ENCODE measurements at regions not wholly inside any gene's neighbourhood (a gene's known extent, or its start where the extent isn't known, plus 50 kb on each side); places are given as distances from the start of the nearest gene placed in this dataset.
"Not testable (repeated sequence)": the region's sequence is repeated elsewhere in the genome, so short reads cannot be mapped to it uniquely, and the experiment has no call there.

DNA sequence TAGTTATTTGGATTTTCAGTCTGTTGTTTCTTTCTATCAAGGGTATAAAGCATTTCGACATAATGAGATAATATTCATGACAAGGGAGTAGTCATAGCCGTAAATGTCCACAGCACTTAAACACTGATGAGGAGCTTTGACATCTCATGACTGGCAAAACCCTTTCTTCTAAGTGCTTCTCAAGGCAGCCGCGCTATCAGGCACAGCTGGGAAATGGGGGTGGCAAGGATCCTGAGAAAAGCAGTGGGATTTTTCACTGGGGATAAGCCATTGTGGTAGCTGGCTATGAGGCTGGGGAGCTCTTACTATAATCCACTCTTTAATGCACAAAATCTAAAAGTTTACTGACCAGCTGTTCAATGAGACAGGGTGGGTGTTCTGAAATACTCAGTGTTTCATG is 493.2 kb upstream of the KLF6 start:
- no TSS peak for BruUV-seq (replicated peaks)
- no peak for DNase-seq
- intact Hi-C loops (cut with micrococcal nuclease; ENCODE audit: unreplicated experiment): no loop called here
- Histone ChIP-seq H3K27ac (no peak overlapping the region), H3K36me3 (ENCODE audit: low read depth) (no peaks in the 10 kb centered on the region), H2AFZ (no peak overlapping the region), H3K4me2 (no peak overlapping the region), H3K27me3 (ENCODE audit: insufficient read depth, low read depth) (no peaks in the 10 kb centered on the region), H3K4me1 (replicated peaks; ENCODE audit: insufficient read depth) (peaks cover 23% of the 10 kb centered on the region), H3K4me3 (no peak overlapping the region), H4K20me1 (ENCODE audit: insufficient read depth) (no peaks in the 10 kb centered on the region), H3K9me3 (ENCODE audit: insufficient read depth, low read depth) (no peaks in the 10 kb centered on the region), H3F3A (ENCODE audit: insufficient read depth, low read depth) (no peaks in the 10 kb centered on the region; the same call in 1 of the 2 replicates), H3K9me2 (ENCODE audit: insufficient read depth) (no peaks in the 10 kb centered on the region), H3K79me2 (ENCODE audit: low read depth) (no peaks in the 10 kb centered on the region)
- ChIA-PET CTCF (no interaction called here), POLR2A (ENCODE audit: unreplicated experiment) (no interaction called here)
- TF ChIP-seq, protein P1, sequence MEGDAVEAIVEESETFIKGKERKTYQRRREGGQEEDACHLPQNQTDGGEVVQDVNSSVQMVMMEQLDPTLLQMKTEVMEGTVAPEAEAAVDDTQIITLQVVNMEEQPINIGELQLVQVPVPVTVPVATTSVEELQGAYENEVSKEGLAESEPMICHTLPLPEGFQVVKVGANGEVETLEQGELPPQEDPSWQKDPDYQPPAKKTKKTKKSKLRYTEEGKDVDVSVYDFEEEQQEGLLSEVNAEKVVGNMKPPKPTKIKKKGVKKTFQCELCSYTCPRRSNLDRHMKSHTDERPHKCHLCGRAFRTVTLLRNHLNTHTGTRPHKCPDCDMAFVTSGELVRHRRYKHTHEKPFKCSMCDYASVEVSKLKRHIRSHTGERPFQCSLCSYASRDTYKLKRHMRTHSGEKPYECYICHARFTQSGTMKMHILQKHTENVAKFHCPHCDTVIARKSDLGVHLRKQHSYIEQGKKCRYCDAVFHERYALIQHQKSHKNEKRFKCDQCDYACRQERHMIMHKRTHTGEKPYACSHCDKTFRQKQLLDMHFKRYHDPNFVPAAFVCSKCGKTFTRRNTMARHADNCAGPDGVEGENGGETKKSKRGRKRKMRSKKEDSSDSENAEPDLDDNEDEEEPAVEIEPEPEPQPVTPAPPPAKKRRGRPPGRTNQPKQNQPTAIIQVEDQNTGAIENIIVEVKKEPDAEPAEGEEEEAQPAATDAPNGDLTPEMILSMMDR (conservative IDR thresholded peaks at IDR 0.05): no peak
- no peak for TF ChIP-seq EZH2 (IDR thresholded peaks at IDR 0.05; ENCODE audit: low read depth)

DNA sequence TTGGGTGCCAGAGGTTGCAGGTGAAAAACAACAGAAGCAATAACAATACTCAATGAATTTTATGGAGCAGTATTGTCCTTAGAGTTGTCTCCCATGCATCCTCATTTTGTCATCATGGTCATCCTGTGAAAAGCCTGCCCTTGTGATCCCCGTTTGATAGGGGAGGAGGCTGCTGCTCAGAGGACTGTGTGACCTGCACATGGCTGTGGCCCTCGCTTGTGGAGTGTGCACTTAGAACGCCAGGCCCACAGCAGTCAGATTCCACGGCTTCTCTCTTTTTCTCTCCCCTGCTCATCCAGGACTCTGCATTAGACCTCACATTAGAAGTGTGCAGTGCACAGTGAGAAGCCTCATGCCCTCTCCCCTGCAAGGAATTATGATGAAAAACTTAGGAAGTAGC is 491.1 kb upstream of the KLF6 start:
- no peaks in the 10 kb centered on the region for H3K27me3 ChIP-seq (ENCODE audit: insufficient read depth, low read depth)
- no TSS peak for BruUV-seq (replicated peaks)
- TF ChIP-seq EZH2 (IDR thresholded peaks at IDR 0.05; ENCODE audit: low read depth): no peak
- TF ChIP-seq, protein P1 (conservative IDR thresholded peaks at IDR 0.05): no peak
- H3K9me3 ChIP-seq (ENCODE audit: insufficient read depth, low read depth): no peaks in the 10 kb centered on the region
- ChIA-PET POLR2A (ENCODE audit: unreplicated experiment) (interaction anchor here (0.6 kb wide), 1 partner anchor 790 kb away, joined by 3 read pairs; no protein-coding TSS in a partner anchor), CTCF (no interaction called here)
- intact Hi-C loops (cut with micrococcal nuclease; ENCODE audit: unreplicated experiment): no loop called here
- H3K79me2 ChIP-seq (ENCODE audit: low read depth): no peaks in the 10 kb centered on the region
- H3F3A ChIP-seq (ENCODE audit: insufficient read depth, low read depth): no peaks in the 10 kb centered on the region; the same call in 1 of the 2 replicates
- no peaks in the 10 kb centered on the region for H4K20me1 ChIP-seq (ENCODE audit: insufficient read depth)
- no peak for DNase-seq
- H3K4me2 ChIP-seq: no peak overlapping the region
- no peak overlapping the region for H3K4me3 ChIP-seq
- H3K9me2 ChIP-seq (ENCODE audit: insufficient read depth): no peaks in the 10 kb centered on the region
- no peak overlapping the region for H3K27ac ChIP-seq
- peaks cover 17% of the 10 kb centered on the region for H3K4me1 ChIP-seq (replicated peaks; ENCODE audit: insufficient read depth)
- H2AFZ ChIP-seq: no peak overlapping the region
- no peaks in the 10 kb centered on the region for H3K36me3 ChIP-seq (ENCODE audit: low read depth)

DNA sequence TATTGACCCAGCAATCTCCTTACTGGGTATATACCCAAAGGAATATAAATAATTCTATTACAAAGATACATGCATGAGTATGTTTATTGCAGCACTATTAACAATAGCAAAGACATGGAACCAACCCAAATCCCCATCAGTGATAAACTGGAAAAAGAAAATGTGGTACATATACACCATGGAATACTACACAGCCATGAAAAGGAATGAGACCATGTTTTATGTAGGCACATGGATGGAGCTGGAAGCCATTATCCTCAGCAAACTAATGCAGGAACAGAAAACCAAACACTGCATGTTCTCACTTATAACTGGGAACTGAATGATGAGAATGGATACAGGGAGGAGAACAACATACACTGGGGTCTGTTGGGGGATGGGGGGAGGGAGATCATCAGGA is 489.7 kb upstream of the KLF6 start:
- H3K27ac ChIP-seq; H4K20me1 ChIP-seq (ENCODE audit: insufficient read depth); H3K79me2 ChIP-seq (ENCODE audit: low read depth); H3K27me3 ChIP-seq (ENCODE audit: insufficient read depth, low read depth); CTCF ChIA-PET; H2AFZ ChIP-seq; H3K4me2 ChIP-seq; POLR2A ChIA-PET (ENCODE audit: unreplicated experiment); intact Hi-C loops (cut with micrococcal nuclease; ENCODE audit: unreplicated experiment); H3F3A ChIP-seq (ENCODE audit: insufficient read depth, low read depth); H3K36me3 ChIP-seq (ENCODE audit: low read depth); H3K9me3 ChIP-seq (ENCODE audit: insufficient read depth, low read depth); H3K4me3 ChIP-seq; H3K4me1 ChIP-seq (replicated peaks; ENCODE audit: insufficient read depth); H3K9me2 ChIP-seq (ENCODE audit: insufficient read depth); DNase-seq; BruUV-seq (replicated peaks): not testable (repeated sequence)

DNA sequence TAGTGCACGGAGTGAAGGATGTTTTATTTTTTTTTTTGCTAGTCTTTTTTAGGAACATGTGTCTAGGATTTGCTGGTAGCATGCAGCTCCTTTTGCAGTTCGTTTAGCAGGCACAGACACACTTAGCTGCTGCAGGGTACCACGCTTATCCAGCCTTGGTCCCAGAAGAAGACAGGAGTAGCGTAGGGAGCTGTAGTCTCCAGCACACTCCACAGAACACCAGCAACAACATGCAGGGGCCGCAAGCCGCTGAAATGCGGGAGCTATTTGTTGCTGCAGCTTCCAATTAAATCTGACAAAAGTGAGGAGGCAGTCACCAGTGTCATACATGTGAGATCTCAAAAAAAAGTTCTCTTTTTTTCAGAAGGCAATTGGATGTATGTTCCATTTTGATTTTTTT is 486.2 kb upstream of the KLF6 start:
- Histone ChIP-seq H3K4me1 (replicated peaks; ENCODE audit: insufficient read depth) (peaks cover 6% of the 10 kb centered on the region; the same call in 1 of the 2 replicates), H3K9me3 (ENCODE audit: insufficient read depth, low read depth) (no peaks in the 10 kb centered on the region), H3K4me3 (no peak overlapping the region), H4K20me1 (ENCODE audit: insufficient read depth) (no peaks in the 10 kb centered on the region), H3K4me2 (no peak overlapping the region), H3K79me2 (ENCODE audit: low read depth) (no peaks in the 10 kb centered on the region), H3K27me3 (ENCODE audit: insufficient read depth, low read depth) (no peaks in the 10 kb centered on the region), H3F3A (ENCODE audit: insufficient read depth, low read depth) (peaks cover 6% of the 10 kb centered on the region; the same call in 1 of the 2 replicates), H2AFZ (no peak overlapping the region), H3K27ac (no peak overlapping the region), H3K9me2 (ENCODE audit: insufficient read depth) (no peaks in the 10 kb centered on the region), H3K36me3 (ENCODE audit: low read depth) (no peaks in the 10 kb centered on the region)
- BruUV-seq (replicated peaks): no TSS peak
- ChIA-PET POLR2A (ENCODE audit: unreplicated experiment) (no interaction called here), CTCF (no interaction called here)
- intact Hi-C loops (cut with micrococcal nuclease; ENCODE audit: unreplicated experiment): no loop called here
- DNase-seq: no peak
- TF ChIP-seq EZH2 (IDR thresholded peaks at IDR 0.05; ENCODE audit: low read depth): no peak
- TF ChIP-seq, protein P1 (conservative IDR thresholded peaks at IDR 0.05): no peak
